Muscle of leg (tissue), 3 donors: ENCODE measurements at regions not wholly inside any gene's neighbourhood (a gene's known extent, or its start where the extent isn't known, plus 50 kb on each side); places are given as distances from the start of the nearest gene placed in this dataset.

Experiments
- DNase-seq: peaks from one replicate; pipeline ENCODE4 v3.0.0; 2013
- H3K27ac ChIP-seq: one replicate; pipeline ENCODE4 v1.5.1; 2013; ENCODE audit warnings: mild to moderate bottlenecking, low read length, control low read depth
- H3K27me3 ChIP-seq: one replicate; pipeline ENCODE4 v1.6.1; 2013; ENCODE audit warnings: low read length; ENCODE audit not compliant: control insufficient read depth, insufficient read depth
- H3K36me3 ChIP-seq: one replicate; pipeline ENCODE4 v1.6.1; 2013; ENCODE audit warnings: low read length; ENCODE audit not compliant: control insufficient read depth, insufficient read depth
- H3K4me1 ChIP-seq: one replicate; pipeline ENCODE4 v1.6.1; 2013; ENCODE audit warnings: low read length; ENCODE audit not compliant: control insufficient read depth, insufficient read depth
- H3K4me3 ChIP-seq: one replicate; pipeline ENCODE4 v1.5.1; 2013; ENCODE audit warnings: low read length, control low read depth
- H3K9me3 ChIP-seq: replicated peaks from 2 replicates; pipeline ENCODE4 v1.6.1; 2013; ENCODE audit warnings: low read depth, low read length; ENCODE audit not compliant: control insufficient read depth
- WGBS: methylation state at CpG from one replicate; pipeline ENCODE4 v1.1.5; 2013; ENCODE audit warnings: missing lambda C conversion rate; ENCODE audit not compliant: insufficient coverage; 5-methylcytosine and 5-hydroxymethylcytosine counted together

GRCh38 chr5:121707178-121707577 lies 144.5 kb upstream of the FTMT start:
- DNase-seq: peak; percentile 54

GRCh38 chr5:121711416-121711815 lies 140.3 kb upstream of the FTMT start:
- H3K27me3 ChIP-seq: no peaks in the 10 kb centered on the region
- no peaks in the 10 kb centered on the region for H3K9me3 ChIP-seq

More at GRCh38 chr5:121707178-121707577, 144.5 kb upstream of the FTMT start:
- no peaks in the 10 kb centered on the region for H3K9me3 ChIP-seq
- H3K4me1 ChIP-seq: no peaks in the 10 kb centered on the region
- peak overlapping the region; percentile 21 for H3K27ac ChIP-seq
- no CpG with 5 or more reads among the region's 1 CpG for WGBS
- no peaks in the 10 kb centered on the region for H3K27me3 ChIP-seq
- no peaks in the 10 kb centered on the region for H3K36me3 ChIP-seq
- no peak overlapping the region for H3K4me3 ChIP-seq

GRCh38 chr5:121719255-121719654 lies 132.4 kb upstream of the FTMT start:
- Histone ChIP-seq H3K27me3 (no peaks in the 10 kb centered on the region), H3K27ac (no peak overlapping the region), H3K4me1 (no peaks in the 10 kb centered on the region), H3K36me3 (no peaks in the 10 kb centered on the region), H3K4me3 (no peak overlapping the region), H3K9me3 (peaks cover 3% of the 10 kb centered on the region)
- DNase-seq: no peak
- WGBS: 60% methylated on average over 1 of the region's 2 CpGs

More at GRCh38 chr5:121711416-121711815, 140.3 kb upstream of the FTMT start:
- no peak overlapping the region for H3K4me3 ChIP-seq
- DNase-seq: peak; percentile 57
- no peak overlapping the region for H3K27ac ChIP-seq
- H3K36me3 ChIP-seq: no peaks in the 10 kb centered on the region
- H3K4me1 ChIP-seq: no peaks in the 10 kb centered on the region

- Histone ChIP-seq H3K4me3 (no peak overlapping the region), H3K27ac (no peak overlapping the region), H3K9me3 (peaks cover 3% of the 10 kb centered on the region), H3K27me3 (no peaks in the 10 kb centered on the region), H3K4me1 (no peaks in the 10 kb centered on the region), H3K36me3 (no peaks in the 10 kb centered on the region)
- DNase-seq: no peak
- WGBS: no CpG with 5 or more reads among the region's 1 CpG
Observed at GRCh38 chr5:121725450-121725849, 126.2 kb upstream of the FTMT start.

- no peaks in the 10 kb centered on the region for H3K9me3 ChIP-seq
- no peaks in the 10 kb centered on the region for H3K4me1 ChIP-seq
- H3K27ac ChIP-seq: no peak overlapping the region
- 63% methylated on average over 2 of the region's 8 CpGs for WGBS
- no peaks in the 10 kb centered on the region for H3K27me3 ChIP-seq
- DNase-seq: peak; percentile 74
- H3K36me3 ChIP-seq: no peaks in the 10 kb centered on the region
- no peak overlapping the region for H3K4me3 ChIP-seq
Observed at GRCh38 chr5:121726991-121727390, 124.7 kb upstream of the FTMT start.

- WGBS: no CpG with 5 or more reads among the region's 3 CpGs
- no peaks in the 10 kb centered on the region for H3K9me3 ChIP-seq
- no peaks in the 10 kb centered on the region for H3K36me3 ChIP-seq
- H3K27me3 ChIP-seq: no peaks in the 10 kb centered on the region
- peak overlapping the region; percentile 29 for H3K27ac ChIP-seq
- H3K4me1 ChIP-seq: no peaks in the 10 kb centered on the region
- no peak overlapping the region for H3K4me3 ChIP-seq
- DNase-seq: peak; percentile 26
Observed at GRCh38 chr5:121731377-121731776, 120.3 kb upstream of the FTMT start.

GRCh38 chr5:121735618-121736017 lies 116.1 kb upstream of the FTMT start:
- Histone ChIP-seq H3K4me1 (no peaks in the 10 kb centered on the region), H3K27me3 (no peaks in the 10 kb centered on the region), H3K36me3 (no peaks in the 10 kb centered on the region), H3K4me3 (no peak overlapping the region), H3K9me3 (no peaks in the 10 kb centered on the region), H3K27ac (no peak overlapping the region)
- DNase-seq: no peak
- no CpG with 5 or more reads among the region's 2 CpGs for WGBS

GRCh38 chr5:121737120-121737519 lies 114.6 kb upstream of the FTMT start:
- H3K9me3 ChIP-seq: no peaks in the 10 kb centered on the region
- H3K36me3 ChIP-seq: no peaks in the 10 kb centered on the region
- DNase-seq: no peak
- no peak overlapping the region for H3K27ac ChIP-seq
- H3K4me3 ChIP-seq: no peak overlapping the region
- no CpG with 5 or more reads among the region's 2 CpGs for WGBS
- no peaks in the 10 kb centered on the region for H3K27me3 ChIP-seq
- H3K4me1 ChIP-seq: no peaks in the 10 kb centered on the region

GRCh38 chr5:121741156-121741555 lies 110.5 kb upstream of the FTMT start:
- Histone ChIP-seq H3K27me3 (no peaks in the 10 kb centered on the region), H3K27ac (no peak overlapping the region), H3K9me3 (no peaks in the 10 kb centered on the region), H3K4me1 (no peaks in the 10 kb centered on the region), H3K4me3 (no peak overlapping the region), H3K36me3 (no peaks in the 10 kb centered on the region)
- no peak for DNase-seq
- WGBS: no CpG with 5 or more reads among the region's 3 CpGs

GRCh38 chr5:121744577-121744976 lies 107.1 kb upstream of the FTMT start:
- Histone ChIP-seq H3K27me3 (no peaks in the 10 kb centered on the region), H3K4me3 (no peak overlapping the region), H3K4me1 (no peaks in the 10 kb centered on the region), H3K27ac (no peak overlapping the region), H3K36me3 (no peaks in the 10 kb centered on the region), H3K9me3 (no peaks in the 10 kb centered on the region)
- DNase-seq: no peak

GRCh38 chr5:121745407-121745806 lies 106.3 kb upstream of the FTMT start:
- no CpG with 5 or more reads among the region's 1 CpG for WGBS

More at GRCh38 chr5:121745407-121745806, 106.3 kb upstream of the FTMT start:
- no peak overlapping the region for H3K4me3 ChIP-seq
- no peaks in the 10 kb centered on the region for H3K9me3 ChIP-seq
- H3K27me3 ChIP-seq: no peaks in the 10 kb centered on the region
- H3K36me3 ChIP-seq: no peaks in the 10 kb centered on the region
- H3K4me1 ChIP-seq: no peaks in the 10 kb centered on the region
- DNase-seq: no peak
- no peak overlapping the region for H3K27ac ChIP-seq
